ENCODE measurements at regions not wholly inside any gene's neighbourhood (a gene's known extent, or its start where the extent isn't known, plus 50 kb on each side); places are given as distances from the start of the nearest gene placed in this dataset.

DNA sequence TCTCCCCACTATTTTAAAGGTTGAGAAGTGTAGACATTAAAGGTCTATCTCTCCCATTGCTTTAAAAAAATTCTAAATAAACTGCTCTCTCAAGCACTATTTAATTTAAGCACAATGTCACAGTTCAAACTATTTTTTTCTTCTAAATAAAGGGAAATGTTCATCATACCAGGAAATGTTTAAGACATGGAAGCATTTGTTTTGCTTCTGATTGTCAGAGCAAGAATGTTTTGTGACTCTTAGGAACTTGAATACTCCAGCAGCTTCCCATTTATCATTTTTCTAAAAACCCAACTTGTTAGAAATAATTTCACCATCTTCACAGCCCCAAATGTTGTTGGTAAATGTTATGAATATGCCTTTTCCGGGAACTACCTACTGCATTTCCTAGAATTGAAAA, 121.8 kb upstream of the NTF3 start:
- TF ChIP-seq CTCF (conservative IDR thresholded peaks at IDR 0.05) (no peak), ZFX (IDR thresholded peaks at IDR 0.05) (no peak)

All from C4-2B (cell line).